ENCODE measurements at regions not wholly inside any gene's neighbourhood (a gene's known extent, or its start where the extent isn't known, plus 50 kb on each side); places are given as distances from the start of the nearest gene placed in this dataset.
"Not testable (repeated sequence)": the region's sequence is repeated elsewhere in the genome, so short reads cannot be mapped to it uniquely, and the experiment has no call there.

- DNase-seq (ENCODE audit: low spot score in 2 of 2) (peak in 1 of 2 donors; percentile 48), ATAC-seq (peak; percentile 33)
- Mint-ChIP-seq H3K4me3 (no peak overlapping the region), H3K9me3 (no peaks in the 10 kb centered on the region), H3K4me1 (peaks cover 6% of the 10 kb centered on the region), H3K36me3 (no peaks in the 10 kb centered on the region), H3K27ac (no peak overlapping the region)
Observed at GRCh38 chr3:186464424-186465093, 79.6 kb downstream of the CRYGS start.

- no peak for DNase-seq (ENCODE audit: low spot score in 2 of 2)
- peak; percentile 85 for ATAC-seq
- Mint-ChIP-seq H3K4me3 (no peak overlapping the region), H3K9me3 (no peaks in the 10 kb centered on the region), H3K4me1 (peaks cover 6% of the 10 kb centered on the region), H3K36me3 (no peaks in the 10 kb centered on the region), H3K27ac (no peak overlapping the region)
Observed at GRCh38 chr3:186461141-186461540, 83.0 kb downstream of the CRYGS start.

- ATAC-seq (no peak), DNase-seq (ENCODE audit: low spot score in 2 of 2) (peak in 1 of 2 donors; percentile 8)
- H3K36me3 Mint-ChIP-seq: no peaks in the 10 kb centered on the region
- H3K9me3 Mint-ChIP-seq: no peaks in the 10 kb centered on the region
- no peak overlapping the region for H3K27ac Mint-ChIP-seq
- H3K4me1 Mint-ChIP-seq: peaks cover under 1% of the 10 kb centered on the region
- no peak overlapping the region for H3K4me3 Mint-ChIP-seq
Observed at GRCh38 chr3:186459108-186459467, 85.1 kb downstream of the CRYGS start.

- DNase-seq (ENCODE audit: low spot score in 2 of 2) (peak in 1 of 2 donors; percentile 43), ATAC-seq (no peak)
- H3K4me1 Mint-ChIP-seq: no peaks in the 10 kb centered on the region
- no peaks in the 10 kb centered on the region for H3K36me3 Mint-ChIP-seq
- no peak overlapping the region for H3K27ac Mint-ChIP-seq
- no peak overlapping the region for H3K4me3 Mint-ChIP-seq
- no peaks in the 10 kb centered on the region for H3K9me3 Mint-ChIP-seq
Observed at GRCh38 chr3:186458306-186459107, 85.7 kb downstream of the CRYGS start.

GRCh38 chr3:186457236-186457635 is 86.9 kb downstream of the CRYGS start:
- Mint-ChIP-seq H3K9me3 (no peaks in the 10 kb centered on the region), H3K27ac (no peak overlapping the region), H3K36me3 (no peaks in the 10 kb centered on the region), H3K4me3 (no peak overlapping the region), H3K4me1 (no peaks in the 10 kb centered on the region)
- DNase-seq (ENCODE audit: low spot score in 2 of 2) (peak in 1 of 2 donors; percentile 36), ATAC-seq (no peak)

- H3K9me3 Mint-ChIP-seq: no peaks in the 10 kb centered on the region
- no peak overlapping the region for H3K27ac Mint-ChIP-seq
- no peaks in the 10 kb centered on the region for H3K36me3 Mint-ChIP-seq
- no peaks in the 10 kb centered on the region for H3K4me1 Mint-ChIP-seq
- DNase-seq (ENCODE audit: low spot score in 2 of 2) (no peak), ATAC-seq (no peak)
- H3K4me3 Mint-ChIP-seq: no peak overlapping the region
Observed at GRCh38 chr3:186456731-186457191, 87.4 kb downstream of the CRYGS start.

DNA sequence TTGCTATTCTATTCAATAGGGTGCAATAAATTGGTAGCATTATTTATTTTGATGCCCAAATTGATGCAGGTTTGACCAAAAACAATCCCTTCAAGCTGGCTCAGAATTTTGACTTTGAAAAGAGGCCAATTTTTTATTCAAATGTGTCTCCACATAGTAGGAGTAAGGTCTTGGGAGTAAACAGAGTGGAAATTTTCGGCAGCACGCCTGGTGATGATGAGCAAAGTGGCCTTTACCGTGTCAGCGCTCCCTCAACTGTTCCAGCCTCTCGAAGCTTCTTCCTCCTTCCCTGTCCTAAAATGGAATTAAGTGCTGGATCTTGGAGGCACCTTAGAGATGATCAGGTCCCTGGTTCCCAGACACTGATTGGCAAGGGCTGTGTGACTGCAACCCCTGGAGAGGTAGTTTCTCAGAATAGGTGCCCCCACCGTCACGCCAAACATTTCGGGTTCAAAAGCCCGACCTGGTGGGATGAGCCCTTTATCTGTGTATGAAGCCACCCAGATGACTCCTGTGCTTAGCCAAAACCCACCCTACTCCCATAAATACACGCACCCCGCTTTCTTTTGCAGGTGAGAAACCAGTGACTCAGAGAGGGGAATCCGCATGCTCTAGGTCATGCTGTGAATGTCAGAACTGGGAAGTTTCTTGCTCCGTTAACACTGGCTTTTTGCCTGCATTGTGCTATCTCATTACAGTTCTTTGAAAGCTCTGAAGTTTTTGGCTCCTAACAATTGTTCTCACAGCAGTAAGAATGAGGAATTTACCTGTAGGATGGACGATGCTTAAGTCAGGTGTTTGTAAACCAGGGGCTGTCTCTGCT is 89.1 kb downstream of the CRYGS start:
- Mint-ChIP-seq H3K36me3 (no peaks in the 10 kb centered on the region), H3K27ac (no peak overlapping the region), H3K9me3 (no peaks in the 10 kb centered on the region), H3K4me1 (no peaks in the 10 kb centered on the region), H3K4me3 (no peak overlapping the region)
- no peak for ATAC-seq
- DNase-seq (ENCODE audit: low spot score in 2 of 2): peak in 1 of 2 donors; percentile 25

DNA sequence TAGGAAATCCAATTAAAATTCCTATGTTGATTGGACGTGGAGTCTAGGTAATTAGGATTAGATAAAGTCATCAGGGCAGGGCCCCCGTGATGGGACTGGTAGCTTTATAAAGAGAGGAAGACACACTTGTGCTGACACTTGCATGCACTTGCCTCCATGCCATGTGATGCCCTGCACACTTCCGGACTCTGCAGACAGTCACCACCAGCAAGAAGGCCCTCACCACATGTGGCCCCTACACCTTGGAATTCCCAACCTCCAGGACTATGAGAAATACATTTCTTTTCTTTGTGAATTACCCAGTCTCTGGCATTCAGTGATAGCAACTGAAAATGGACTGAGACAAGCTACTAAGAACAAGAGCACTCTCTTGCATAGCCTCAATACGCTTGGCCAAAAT is 90.6 kb downstream of the CRYGS start:
- Mint-ChIP-seq H3K36me3 (no peaks in the 10 kb centered on the region), H3K4me3 (no peak overlapping the region), H3K27ac (no peak overlapping the region), H3K9me3 (no peaks in the 10 kb centered on the region), H3K4me1 (no peaks in the 10 kb centered on the region)
- DNase-seq (ENCODE audit: low spot score in 2 of 2): no peak
- ATAC-seq: no peak

GRCh38 chr3:186452517-186452916 is 90.5 kb upstream of the DGKG start:
- ATAC-seq (no peak), DNase-seq (ENCODE audit: low spot score in 2 of 2) (no peak)
- Mint-ChIP-seq H3K4me3 (no peak overlapping the region), H3K27ac (no peak overlapping the region), H3K36me3 (no peaks in the 10 kb centered on the region), H3K9me3 (no peaks in the 10 kb centered on the region), H3K4me1 (no peaks in the 10 kb centered on the region)

DNA sequence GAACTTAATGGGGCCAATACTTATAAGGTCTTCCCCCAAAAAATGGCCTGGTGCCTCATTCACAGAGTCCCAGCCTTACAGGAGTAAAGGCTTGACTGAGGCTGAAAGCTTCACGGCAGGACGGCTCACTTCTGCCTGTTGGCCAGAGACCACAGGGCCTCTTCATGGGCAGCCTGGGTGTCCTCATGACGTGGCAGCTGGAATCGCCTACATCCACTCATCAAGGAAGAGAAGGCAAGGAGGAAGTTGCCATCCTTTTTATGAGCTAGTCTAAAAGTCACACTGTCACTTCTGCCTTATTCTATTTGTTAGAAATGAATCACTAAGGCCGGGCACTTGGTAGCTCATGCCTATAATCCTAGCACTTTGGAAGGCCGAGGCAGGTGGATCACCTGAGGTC is 89.3 kb upstream of the DGKG start:
- ATAC-seq: no peak

GRCh38 chr3:186444974-186445373 is 82.9 kb upstream of the DGKG start:
- Mint-ChIP-seq H3K4me3 (no peak overlapping the region), H3K36me3 (no peaks in the 10 kb centered on the region), H3K9me3 (no peaks in the 10 kb centered on the region), H3K27ac (no peak overlapping the region), H3K4me1 (no peaks in the 10 kb centered on the region)
- no peak for DNase-seq (ENCODE audit: low spot score in 2 of 2)
- ATAC-seq: no peak

More for the DNA sequence above, 89.3 kb upstream of the DGKG start:
- Mint-ChIP-seq H3K36me3 (no peaks in the 10 kb centered on the region), H3K4me1 (no peaks in the 10 kb centered on the region), H3K9me3 (no peaks in the 10 kb centered on the region), H3K4me3 (no peak overlapping the region), H3K27ac (no peak overlapping the region)
- no peak for DNase-seq (ENCODE audit: low spot score in 2 of 2)

- DNase-seq (ENCODE audit: low spot score in 2 of 2): no peak
- Mint-ChIP-seq H3K27ac (no peak overlapping the region), H3K9me3 (no peaks in the 10 kb centered on the region)
Observed at GRCh38 chr3:186444288-186444687, 82.3 kb upstream of the DGKG start.

GRCh38 chr3:186442979-186443378 is 80.9 kb upstream of the DGKG start:
- not testable (repeated sequence) for H3K9me3 Mint-ChIP-seq; H3K4me1 Mint-ChIP-seq; DNase-seq (ENCODE audit: low spot score in 2 of 2); H3K36me3 Mint-ChIP-seq; H3K4me3 Mint-ChIP-seq; H3K27ac Mint-ChIP-seq; ATAC-seq

More at GRCh38 chr3:186444288-186444687, 82.3 kb upstream of the DGKG start:
- Mint-ChIP-seq H3K36me3 (no peaks in the 10 kb centered on the region), H3K4me3 (no peak overlapping the region), H3K4me1 (no peaks in the 10 kb centered on the region)
- no peak for ATAC-seq

DNA sequence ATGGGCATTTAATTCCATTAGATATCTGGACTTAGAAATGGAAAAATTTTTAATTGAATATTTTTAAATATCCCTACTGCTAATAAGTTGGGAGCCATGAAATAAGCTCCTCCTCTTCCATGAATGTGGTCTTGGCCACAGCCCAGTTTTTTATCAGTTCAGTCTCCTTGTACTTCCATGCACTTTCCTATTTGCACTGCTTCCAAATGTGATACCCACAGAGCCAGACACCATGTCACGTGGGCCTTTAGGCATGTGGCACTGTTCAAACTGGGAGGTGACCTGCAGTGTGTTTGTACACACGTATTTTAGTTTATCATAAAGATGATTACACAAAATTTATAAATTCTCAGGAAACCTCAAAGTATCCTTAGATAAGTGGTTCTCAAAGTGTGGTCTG is 80.1 kb upstream of the DGKG start:
- Mint-ChIP-seq H3K27ac (no peak overlapping the region), H3K36me3 (no peaks in the 10 kb centered on the region), H3K4me3 (no peak overlapping the region), H3K9me3 (no peaks in the 10 kb centered on the region), H3K4me1 (no peaks in the 10 kb centered on the region)
- ATAC-seq (no peak), DNase-seq (ENCODE audit: low spot score in 2 of 2) (no peak)

DNA sequence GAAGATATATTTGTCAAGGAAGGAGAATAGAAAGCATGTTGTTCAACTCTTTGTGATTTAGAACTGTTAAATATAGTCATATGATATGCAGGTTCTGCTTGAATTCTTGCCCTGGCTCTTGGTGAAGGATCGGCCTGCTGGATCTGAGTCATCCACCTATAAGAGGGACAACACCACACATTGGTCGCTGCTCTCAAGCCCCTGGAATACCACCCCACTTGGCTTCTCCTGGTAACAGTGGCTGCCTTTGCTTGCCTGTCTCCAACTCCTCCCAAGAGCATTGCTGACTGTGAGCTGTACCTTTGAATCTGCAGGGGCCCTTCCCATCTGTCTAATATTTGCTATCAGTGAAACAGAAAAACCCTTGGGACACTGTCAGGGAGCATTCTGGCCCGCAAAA is 78.9 kb upstream of the DGKG start:
- no peak for DNase-seq (ENCODE audit: low spot score in 2 of 2)
- no peak for ATAC-seq
- Mint-ChIP-seq H3K4me3 (no peak overlapping the region), H3K9me3 (no peaks in the 10 kb centered on the region), H3K27ac (no peak overlapping the region), H3K4me1 (no peaks in the 10 kb centered on the region), H3K36me3 (no peaks in the 10 kb centered on the region)

Data from stimulated activated effector memory CD8-positive, alpha-beta T cell treated with anti-CD3 and anti-CD28 coated beads, Interleukin-12 subunit alpha, Interleukin-12 subunit beta, amount 100 ng/mL, for 72 hours (primary cell).